ENCODE measurements at regions not wholly inside any gene's neighbourhood (a gene's known extent, or its start where the extent isn't known, plus 50 kb on each side); places are given as distances from the start of the nearest gene placed in this dataset.

DNA sequence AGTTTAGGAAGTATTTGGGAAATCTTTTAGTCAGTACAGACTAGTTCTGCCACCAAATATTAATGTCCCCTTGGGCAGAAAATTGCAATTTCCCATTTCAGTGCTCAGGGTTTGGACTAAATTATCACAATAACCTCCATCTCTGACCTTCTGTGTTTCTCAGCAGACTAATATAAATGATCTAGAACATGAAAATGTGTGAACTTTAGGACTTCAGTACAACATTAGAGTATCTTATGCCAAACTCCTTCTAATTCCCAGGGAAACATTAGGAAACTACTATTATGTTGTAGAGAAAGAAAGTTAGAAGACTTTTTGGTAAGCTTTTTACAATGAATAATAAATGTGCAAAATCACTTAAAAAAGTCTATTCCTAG, 1087.6 kb upstream of the CITED2 start:
- DNase-seq: no peak
- no peak overlapping the region for H3K4me2 ChIP-seq (ENCODE audit: low read depth, low read length)
- H3K9me3 ChIP-seq (replicated peaks; ENCODE audit: insufficient read depth, low read length): no peaks in the 10 kb centered on the region

DNA sequence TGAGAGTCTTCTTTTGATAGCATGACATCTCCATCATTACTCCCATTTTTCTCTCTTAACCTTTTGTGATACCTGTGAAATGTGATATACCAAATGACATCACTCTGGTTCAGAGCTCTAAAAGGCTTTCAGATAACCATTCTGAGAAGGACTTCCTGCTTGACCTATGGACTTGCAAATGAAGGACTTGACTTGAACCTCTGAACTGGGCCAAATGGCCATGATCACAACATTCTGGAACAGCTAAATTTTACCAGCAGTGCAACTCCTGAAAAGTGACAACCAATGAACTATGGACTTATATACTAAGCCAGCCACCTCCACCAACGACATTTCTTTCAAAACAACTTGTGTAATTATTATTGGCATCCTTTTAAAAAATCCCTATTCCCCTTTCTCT, 1085.8 kb upstream of the CITED2 start:
- Histone ChIP-seq H3F3A (ENCODE audit: insufficient read depth, low read length) (no peaks in the 10 kb centered on the region), H3K9me3 (replicated peaks; ENCODE audit: insufficient read depth, low read length) (no peaks in the 10 kb centered on the region)

More for the DNA sequence above, 1087.6 kb upstream of the CITED2 start:
- H3K27ac ChIP-seq (ENCODE audit: low read length): no peak overlapping the region
- H3F3A ChIP-seq (ENCODE audit: insufficient read depth, low read length): no peaks in the 10 kb centered on the region
- no peaks in the 10 kb centered on the region for H4K20me1 ChIP-seq (ENCODE audit: insufficient read depth, low read length)
- H3K4me3 ChIP-seq (ENCODE audit: low read length): no peak overlapping the region
- no peaks in the 10 kb centered on the region for H3K79me2 ChIP-seq (ENCODE audit: low read length)
- no peaks in the 10 kb centered on the region for H3K4me1 ChIP-seq (ENCODE audit: low read length)
- H3K36me3 ChIP-seq (replicated peaks; ENCODE audit: insufficient read depth, low read length): no peaks in the 10 kb centered on the region
- no peaks in the 10 kb centered on the region for H3K9me2 ChIP-seq (replicated peaks; ENCODE audit: insufficient read depth, low read length)
- no peak overlapping the region for H2AFZ ChIP-seq (ENCODE audit: low read length)
- H3K27me3 ChIP-seq (replicated peaks; ENCODE audit: insufficient read depth, low read length): no peaks in the 10 kb centered on the region
- no peak for TF ChIP-seq EZH2phosphoT487 (IDR thresholded peaks at IDR 0.05; ENCODE audit: low read length)
- TF ChIP-seq, protein P1, sequence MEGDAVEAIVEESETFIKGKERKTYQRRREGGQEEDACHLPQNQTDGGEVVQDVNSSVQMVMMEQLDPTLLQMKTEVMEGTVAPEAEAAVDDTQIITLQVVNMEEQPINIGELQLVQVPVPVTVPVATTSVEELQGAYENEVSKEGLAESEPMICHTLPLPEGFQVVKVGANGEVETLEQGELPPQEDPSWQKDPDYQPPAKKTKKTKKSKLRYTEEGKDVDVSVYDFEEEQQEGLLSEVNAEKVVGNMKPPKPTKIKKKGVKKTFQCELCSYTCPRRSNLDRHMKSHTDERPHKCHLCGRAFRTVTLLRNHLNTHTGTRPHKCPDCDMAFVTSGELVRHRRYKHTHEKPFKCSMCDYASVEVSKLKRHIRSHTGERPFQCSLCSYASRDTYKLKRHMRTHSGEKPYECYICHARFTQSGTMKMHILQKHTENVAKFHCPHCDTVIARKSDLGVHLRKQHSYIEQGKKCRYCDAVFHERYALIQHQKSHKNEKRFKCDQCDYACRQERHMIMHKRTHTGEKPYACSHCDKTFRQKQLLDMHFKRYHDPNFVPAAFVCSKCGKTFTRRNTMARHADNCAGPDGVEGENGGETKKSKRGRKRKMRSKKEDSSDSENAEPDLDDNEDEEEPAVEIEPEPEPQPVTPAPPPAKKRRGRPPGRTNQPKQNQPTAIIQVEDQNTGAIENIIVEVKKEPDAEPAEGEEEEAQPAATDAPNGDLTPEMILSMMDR (IDR thresholded peaks at IDR 0.05; ENCODE audit: low read length): no peak
- TF ChIP-seq EZH2 (optimal IDR thresholded peaks at IDR 0.05; ENCODE audit: low read depth, low read length): no peak
- H3K9ac ChIP-seq (ENCODE audit: low read length): no peak overlapping the region

DNA sequence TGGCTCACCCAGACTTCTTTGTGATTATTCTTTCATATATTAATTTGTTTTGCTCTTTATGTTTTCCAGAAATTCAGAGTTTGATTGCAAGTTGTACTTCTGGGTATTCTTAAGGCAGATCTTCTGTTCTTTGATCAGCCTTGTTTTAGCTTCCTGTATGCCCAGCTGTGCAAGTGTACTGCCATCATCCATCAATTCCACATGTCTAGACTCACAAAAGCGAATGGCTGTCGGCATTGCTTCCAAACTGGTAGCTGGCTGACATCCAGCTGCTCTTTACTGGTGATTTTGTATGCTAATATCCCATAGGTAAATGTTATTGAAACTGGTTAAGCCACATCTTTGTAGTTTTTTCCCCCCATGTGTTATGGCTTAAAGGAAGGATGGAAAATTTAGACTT, 1084.8 kb upstream of the CITED2 start:
- H3K9me2 ChIP-seq (replicated peaks; ENCODE audit: insufficient read depth, low read length): no peaks in the 10 kb centered on the region
- H3K36me3 ChIP-seq (replicated peaks; ENCODE audit: insufficient read depth, low read length): no peaks in the 10 kb centered on the region
- no peaks in the 10 kb centered on the region for H3K9me3 ChIP-seq (replicated peaks; ENCODE audit: insufficient read depth, low read length)
- no peaks in the 10 kb centered on the region for H3F3A ChIP-seq (ENCODE audit: insufficient read depth, low read length)
- no peak overlapping the region for H3K27ac ChIP-seq (ENCODE audit: low read length)
- no peaks in the 10 kb centered on the region for H4K20me1 ChIP-seq (ENCODE audit: insufficient read depth, low read length)
- no peak overlapping the region for H3K9ac ChIP-seq (ENCODE audit: low read length)
- H3K4me2 ChIP-seq (ENCODE audit: low read depth, low read length): no peak overlapping the region
- no peak for DNase-seq
- H2AFZ ChIP-seq (ENCODE audit: low read length): no peak overlapping the region
- no peaks in the 10 kb centered on the region for H3K4me1 ChIP-seq (ENCODE audit: low read length)
- no peaks in the 10 kb centered on the region for H3K79me2 ChIP-seq (ENCODE audit: low read length)
- TF ChIP-seq, protein P1 (IDR thresholded peaks at IDR 0.05; ENCODE audit: low read length): no peak
- TF ChIP-seq EZH2 (optimal IDR thresholded peaks at IDR 0.05; ENCODE audit: low read depth, low read length) (no peak), EZH2phosphoT487 (IDR thresholded peaks at IDR 0.05; ENCODE audit: low read length) (no peak)
- no peaks in the 10 kb centered on the region for H3K27me3 ChIP-seq (replicated peaks; ENCODE audit: insufficient read depth, low read length)
- no peak overlapping the region for H3K4me3 ChIP-seq (ENCODE audit: low read length)

More for the DNA sequence above, 1085.8 kb upstream of the CITED2 start:
- Histone ChIP-seq H3K9ac (ENCODE audit: low read length) (no peak overlapping the region), H4K20me1 (ENCODE audit: insufficient read depth, low read length) (no peaks in the 10 kb centered on the region), H3K27me3 (replicated peaks; ENCODE audit: insufficient read depth, low read length) (no peaks in the 10 kb centered on the region), H3K9me2 (replicated peaks; ENCODE audit: insufficient read depth, low read length) (no peaks in the 10 kb centered on the region), H3K4me1 (ENCODE audit: low read length) (no peaks in the 10 kb centered on the region), H3K4me3 (ENCODE audit: low read length) (no peak overlapping the region), H3K4me2 (ENCODE audit: low read depth, low read length) (no peak overlapping the region), H3K27ac (ENCODE audit: low read length) (no peak overlapping the region), H3K36me3 (replicated peaks; ENCODE audit: insufficient read depth, low read length) (no peaks in the 10 kb centered on the region), H3K79me2 (ENCODE audit: low read length) (no peaks in the 10 kb centered on the region), H2AFZ (ENCODE audit: low read length) (no peak overlapping the region)
- no peak for DNase-seq
- TF ChIP-seq, protein P1 (IDR thresholded peaks at IDR 0.05; ENCODE audit: low read length): no peak
- TF ChIP-seq EZH2 (optimal IDR thresholded peaks at IDR 0.05; ENCODE audit: low read depth, low read length) (no peak), EZH2phosphoT487 (IDR thresholded peaks at IDR 0.05; ENCODE audit: low read length) (no peak)
